ENCODE measurements at regions not wholly inside any gene's neighbourhood (a gene's known extent, or its start where the extent isn't known, plus 50 kb on each side); places are given as distances from the start of the nearest gene placed in this dataset.

DNA sequence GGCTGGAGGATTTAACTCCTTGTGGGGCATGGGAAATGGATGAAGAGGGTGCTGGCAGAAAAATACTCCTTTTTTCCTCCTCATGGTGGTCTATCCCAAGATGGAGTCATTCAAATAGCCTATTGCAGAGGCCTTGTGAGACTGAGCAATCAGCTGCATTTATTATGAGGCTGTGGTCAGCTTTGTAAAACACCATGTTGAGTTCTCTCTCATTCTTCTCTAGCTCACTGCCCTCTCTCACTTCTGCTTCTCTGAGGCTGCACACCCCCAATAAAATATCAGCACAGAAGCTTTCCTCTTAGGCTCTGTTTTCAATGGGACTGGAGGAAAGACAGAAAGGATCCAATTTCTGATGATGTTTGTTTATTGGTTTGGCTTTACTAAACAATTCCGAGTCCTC, 467.1 kb downstream of the ADCYAP1 start:
- TF ChIP-seq POLR2AphosphoS5 (IDR thresholded peaks at IDR 0.05; ENCODE audit: borderline replicate concordance, low read depth, low read length) (no peak), EZH2 (IDR thresholded peaks at IDR 0.05) (no peak)
